ENCODE measurements at regions not wholly inside any gene's neighbourhood (a gene's known extent, or its start where the extent isn't known, plus 50 kb on each side); places are given as distances from the start of the nearest gene placed in this dataset.

DNA sequence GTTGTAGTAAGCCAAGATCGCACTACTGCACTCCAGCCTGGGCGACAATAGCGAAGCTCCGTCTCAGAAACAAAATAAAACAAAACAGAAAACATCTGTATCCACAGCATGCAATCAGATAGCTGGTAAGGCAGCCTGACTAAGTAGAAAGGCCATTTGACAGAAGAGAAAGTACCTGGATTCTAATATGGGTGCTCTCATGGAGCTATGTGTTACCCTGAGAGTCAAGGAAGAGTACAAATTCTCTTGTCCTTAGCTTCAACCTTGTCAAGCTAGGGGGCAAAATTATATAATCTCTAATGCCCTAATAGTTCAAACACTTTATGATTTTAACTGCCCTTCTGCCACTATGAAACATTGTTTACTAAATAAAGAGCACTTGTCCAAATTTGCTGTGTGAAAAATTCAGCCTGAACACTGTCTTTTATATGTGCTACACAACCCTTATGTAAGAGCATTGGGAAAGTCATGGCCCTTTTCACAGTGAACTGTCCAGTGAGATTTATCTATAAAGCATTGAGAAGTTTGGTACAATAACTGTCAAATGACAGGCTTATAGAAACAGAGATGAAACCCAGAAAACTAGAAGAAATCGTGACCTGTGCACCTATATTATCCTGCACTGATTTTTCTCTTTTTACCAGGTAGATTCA is 51.2 kb upstream of the PRKG1 start:
- H3K4me3 ChIP-seq, result no peak overlapping the region
- H3K27ac ChIP-seq, result peak overlapping the region in 2 of 4 donors; percentile 22 to 29
- H3K27me3 ChIP-seq, result no peaks in the 10 kb centered on the region
- in situ Hi-C loops (cut with MboI; ENCODE audit: low pct_ligation_motif_present in 1 of 4, low pct_unique_long_range_greater_than_20kb in 1 of 4, low sequenced_read_pairs in 3 of 4), result loop anchor here in 3 of 4 donors (25.0 kb wide), 2 partner anchors 939 to 1189 kb away; no protein-coding TSS in a partner anchor
- no peaks in the 10 kb centered on the region for H3K9me3 ChIP-seq
- intact Hi-C loops (cut with DNase I; ENCODE audit: low total_unique reads), result no loop called here
- no peaks in the 10 kb centered on the region for H3K36me3 ChIP-seq
- H3K4me1 ChIP-seq, result peaks cover 0 to 4% (median 0%) of the 10 kb centered on the region in 4 donors
- TF ChIP-seq POLR2AphosphoS5 (IDR thresholded peaks at IDR 0.05), result no peak
- TF ChIP-seq EP300 (IDR thresholded peaks at IDR 0.05; ENCODE audit: low read depth), result no peak
- TF ChIP-seq CTCF (IDR thresholded peaks at IDR 0.05), result no peak
- TF ChIP-seq POLR2A (IDR thresholded peaks at IDR 0.05), result no peak
- 71 to 82% methylated on average over 1 to 5 of the region's 5 CpGs for WGBS, 2 donors (ENCODE audit: low coverage in 1 of 2)
- DNase-seq, result no peak

- DNase-seq, result no peak
- peak overlapping the region in 1 of 4 donors; percentile 29 for H3K27ac ChIP-seq
- no peaks in the 10 kb centered on the region for H3K36me3 ChIP-seq
- H3K4me1 ChIP-seq, result peaks cover 0 to 7% (median 0%) of the 10 kb centered on the region in 4 donors
- in situ Hi-C loops (cut with MboI; ENCODE audit: low pct_ligation_motif_present in 1 of 4, low pct_unique_long_range_greater_than_20kb in 1 of 4, low sequenced_read_pairs in 3 of 4), result loop anchor here in 3 of 4 donors (25.0 kb wide), 2 partner anchors 939 to 1189 kb away; no protein-coding TSS in a partner anchor
- intact Hi-C loops (cut with DNase I; ENCODE audit: low total_unique reads), result no loop called here
- H3K27me3 ChIP-seq, result no peaks in the 10 kb centered on the region
- no peak for TF ChIP-seq POLR2A (IDR thresholded peaks at IDR 0.05)
- no peak for TF ChIP-seq EP300 (IDR thresholded peaks at IDR 0.05; ENCODE audit: low read depth)
- TF ChIP-seq CTCF (IDR thresholded peaks at IDR 0.05), result no peak
- TF ChIP-seq POLR2AphosphoS5 (IDR thresholded peaks at IDR 0.05), result no peak
- H3K4me3 ChIP-seq, result no peak overlapping the region
- H3K9me3 ChIP-seq, result no peaks in the 10 kb centered on the region
Observed at GRCh38 chr10:51023636-51024035, 50.7 kb upstream of the PRKG1 start.
